ENCODE measurements at regions not wholly inside any gene's neighbourhood (a gene's known extent, or its start where the extent isn't known, plus 50 kb on each side); places are given as distances from the start of the nearest gene placed in this dataset.

GRCh38 chr6:50451826-50452400 is 261.4 kb upstream of the TFAP2D start:
- H3K27ac ChIP-seq = no peak overlapping the region
- DNase-seq = no peak
- H3K9me3 ChIP-seq = no peaks in the 10 kb centered on the region
- H3K27me3 ChIP-seq = no peaks in the 10 kb centered on the region
- intact Hi-C loops (cut with DNase I) = no loop called here
- H3K36me3 ChIP-seq = no peaks in the 10 kb centered on the region
- H3K4me1 ChIP-seq = no peaks in the 10 kb centered on the region
- no peak overlapping the region for H3K4me3 ChIP-seq
- TF ChIP-seq, protein P1, sequence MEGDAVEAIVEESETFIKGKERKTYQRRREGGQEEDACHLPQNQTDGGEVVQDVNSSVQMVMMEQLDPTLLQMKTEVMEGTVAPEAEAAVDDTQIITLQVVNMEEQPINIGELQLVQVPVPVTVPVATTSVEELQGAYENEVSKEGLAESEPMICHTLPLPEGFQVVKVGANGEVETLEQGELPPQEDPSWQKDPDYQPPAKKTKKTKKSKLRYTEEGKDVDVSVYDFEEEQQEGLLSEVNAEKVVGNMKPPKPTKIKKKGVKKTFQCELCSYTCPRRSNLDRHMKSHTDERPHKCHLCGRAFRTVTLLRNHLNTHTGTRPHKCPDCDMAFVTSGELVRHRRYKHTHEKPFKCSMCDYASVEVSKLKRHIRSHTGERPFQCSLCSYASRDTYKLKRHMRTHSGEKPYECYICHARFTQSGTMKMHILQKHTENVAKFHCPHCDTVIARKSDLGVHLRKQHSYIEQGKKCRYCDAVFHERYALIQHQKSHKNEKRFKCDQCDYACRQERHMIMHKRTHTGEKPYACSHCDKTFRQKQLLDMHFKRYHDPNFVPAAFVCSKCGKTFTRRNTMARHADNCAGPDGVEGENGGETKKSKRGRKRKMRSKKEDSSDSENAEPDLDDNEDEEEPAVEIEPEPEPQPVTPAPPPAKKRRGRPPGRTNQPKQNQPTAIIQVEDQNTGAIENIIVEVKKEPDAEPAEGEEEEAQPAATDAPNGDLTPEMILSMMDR (IDR thresholded peaks at IDR 0.05) = no peak
- no peak for TF ChIP-seq POLR2A (IDR thresholded peaks at IDR 0.05)
- whole genome bisulfite sequencing, 2 donors = 32 to 34% methylated on average over 4 of the region's 4 CpGs

- Histone ChIP-seq H3K36me3 (no peaks in the 10 kb centered on the region), H3K4me1 (no peaks in the 10 kb centered on the region), H3K27ac (no peak overlapping the region), H3K9me3 (no peaks in the 10 kb centered on the region), H3K4me3 (no peak overlapping the region), H3K27me3 (no peaks in the 10 kb centered on the region)
- intact Hi-C loops (cut with DNase I) = no loop called here
- TF ChIP-seq POLR2A (IDR thresholded peaks at IDR 0.05) = no peak
- no peak for DNase-seq
- WGBS, 2 donors = 78 to 81% methylated on average over 7 of the region's 7 CpGs
These were observed 258.3 kb upstream of the TFAP2D start for GRCh38 chr6:50455029-50455428.

- Histone ChIP-seq H3K27me3 (no peaks in the 10 kb centered on the region), H3K9me3 (no peaks in the 10 kb centered on the region), H3K4me1 (no peaks in the 10 kb centered on the region), H3K27ac (no peak overlapping the region), H3K36me3 (no peaks in the 10 kb centered on the region), H3K4me3 (no peak overlapping the region)
- DNase-seq = no peak
- no peak for TF ChIP-seq POLR2A (IDR thresholded peaks at IDR 0.05)
- TF ChIP-seq, protein P1 (IDR thresholded peaks at IDR 0.05) = no peak
- intact Hi-C loops (cut with DNase I) = no loop called here
- WGBS, 2 donors = 57 to 62% methylated on average over 2 of the region's 2 CpGs
These were observed 256.0 kb upstream of the TFAP2D start for GRCh38 chr6:50457351-50457750.

DNA sequence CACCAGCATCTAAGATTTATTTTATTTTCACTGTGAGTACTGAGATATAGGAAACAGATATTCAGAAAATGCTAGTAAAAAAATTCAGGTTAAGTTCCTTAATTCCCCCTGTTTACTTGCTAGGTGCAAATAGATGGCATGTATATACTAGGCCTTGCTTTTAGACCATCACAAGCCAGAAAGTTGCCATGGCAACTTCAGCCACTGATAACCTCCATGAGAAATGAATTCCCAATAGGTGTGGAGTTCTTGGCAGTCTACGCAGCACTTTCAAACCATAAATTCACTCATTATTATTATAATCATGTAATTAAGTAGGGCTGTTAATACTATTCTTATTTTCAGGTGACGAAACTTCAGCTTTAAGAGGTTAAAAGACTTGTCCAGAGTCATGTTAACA is 251.6 kb upstream of the TFAP2D start:
- Histone ChIP-seq H3K4me1 (no peaks in the 10 kb centered on the region), H3K4me3 (no peak overlapping the region), H3K27ac (no peak overlapping the region), H3K27me3 (no peaks in the 10 kb centered on the region), H3K9me3 (no peaks in the 10 kb centered on the region), H3K36me3 (no peaks in the 10 kb centered on the region)
- intact Hi-C loops (cut with DNase I) = no loop called here
- WGBS, 2 donors = 67 to 78% methylated on average over 2 of the region's 2 CpGs
- no peak for DNase-seq
- TF ChIP-seq, protein P1 (IDR thresholded peaks at IDR 0.05) = no peak
- no peak for TF ChIP-seq POLR2A (IDR thresholded peaks at IDR 0.05)

GRCh38 chr6:50463931-50464330 is 249.4 kb upstream of the TFAP2D start:
- DNase-seq = no peak
- Histone ChIP-seq H3K27ac (no peak overlapping the region), H3K4me1 (no peaks in the 10 kb centered on the region), H3K9me3 (no peaks in the 10 kb centered on the region), H3K36me3 (no peaks in the 10 kb centered on the region), H3K27me3 (no peaks in the 10 kb centered on the region), H3K4me3 (no peak overlapping the region)
- TF ChIP-seq POLR2A (IDR thresholded peaks at IDR 0.05) = no peak
- TF ChIP-seq, protein P1 (IDR thresholded peaks at IDR 0.05) = no peak
- 81 to 83% methylated on average over 4 of the region's 4 CpGs for WGBS, 2 donors
- intact Hi-C loops (cut with DNase I) = no loop called here

DNA sequence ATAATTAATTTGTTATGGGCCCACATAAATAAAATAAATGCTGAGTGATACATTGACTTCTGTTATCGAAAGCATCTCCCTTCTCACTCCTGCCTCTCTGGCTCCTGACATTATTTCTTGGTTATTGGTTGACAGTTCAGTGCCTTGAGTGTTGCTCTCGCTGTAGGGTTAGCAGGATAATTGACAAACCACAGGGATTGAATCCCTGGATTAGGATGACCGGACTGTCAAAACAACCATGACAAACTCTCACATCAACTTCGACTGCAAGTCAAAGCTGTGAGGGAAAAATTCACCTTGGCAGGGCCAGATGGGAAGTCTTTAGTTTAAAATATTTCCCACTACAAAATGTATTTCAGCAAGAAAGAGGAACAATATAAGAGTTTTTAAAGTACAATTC is 245.4 kb upstream of the TFAP2D start:
- TF ChIP-seq, protein P1 (IDR thresholded peaks at IDR 0.05) = no peak
- TF ChIP-seq POLR2A (IDR thresholded peaks at IDR 0.05) = no peak
- H3K36me3 ChIP-seq = no peaks in the 10 kb centered on the region
- H3K27me3 ChIP-seq = no peaks in the 10 kb centered on the region
- 53 to 65% methylated on average over 4 of the region's 4 CpGs for WGBS, 2 donors
- intact Hi-C loops (cut with DNase I) = no loop called here
- H3K4me1 ChIP-seq = no peaks in the 10 kb centered on the region
- no peak overlapping the region for H3K4me3 ChIP-seq
- no peaks in the 10 kb centered on the region for H3K9me3 ChIP-seq
- H3K27ac ChIP-seq = no peak overlapping the region
- no peak for DNase-seq

Data from esophagus squamous epithelium (tissue), 5 donors.